IMR-90 (cell line): ENCODE measurements at regions not wholly inside any gene's neighbourhood (a gene's known extent, or its start where the extent isn't known, plus 50 kb on each side); places are given as distances from the start of the nearest gene placed in this dataset.

Experiments used
- ATAC-seq: fragments of 200-7000 bp; cut with Tn5 transposase; 2 replicates; pipeline ENCODE4 v1.9.1; 2020; ENCODE audit warnings: low read depth, mild to moderate bottlenecking, moderate library complexity
- BruUV-seq: library from RNA; stranded (reverse); fragments of 400-500 nt; replicated peaks from 2 replicates; lab custom pipeline; 2021; lab: Mats Ljungman, UMichigan
- CTCF ChIA-PET: fragments of 300-600 bp; formaldehyde crosslinking; extraction: SDS; loops from one replicate; lab custom pipeline; 2021; ENCODE audit warnings: antibody characterized with exemption; lab: Yijun Ruan, JAX
- POLR2A ChIA-PET: fragments of 300-600 bp; sonication (Branson Sonifier 250); formaldehyde crosslinking; loops from one replicate; lab custom pipeline; 2022; ENCODE audit warnings: antibody characterized with exemption; ENCODE audit not compliant: unreplicated experiment; lab: Charles Lee
- DNase-seq: peaks from one replicate; pipeline ENCODE4 v3.0.0; 2013
- H2AFZ ChIP-seq: replicated peaks from 2 replicates; pipeline ENCODE3; 2013; ENCODE audit warnings: low read length, mild to moderate bottlenecking; ENCODE audit not compliant: poor library complexity
- H2AK5ac ChIP-seq: 2 replicates; pipeline ENCODE4 v1.6.1; 2013; ENCODE audit warnings: low read depth, low read length, inconsistent platforms
- H2AK9ac ChIP-seq: replicated peaks from 2 replicates; pipeline ENCODE3; 2013; ENCODE audit warnings: mild to moderate bottlenecking, low read depth, low read length, moderate library complexity; ENCODE audit not compliant: poor library complexity
- H2BK120ac ChIP-seq: 2 replicates; pipeline ENCODE4 v1.6.1; 2013; ENCODE audit warnings: low read depth, low read length, inconsistent platforms
- H2BK15ac ChIP-seq: 3 replicates; pipeline ENCODE4 v1.6.1; 2013; ENCODE audit warnings: low read depth, low read length, inconsistent platforms
- H2BK20ac ChIP-seq: 2 replicates; pipeline ENCODE4 v1.6.1; 2013; ENCODE audit warnings: low read depth, mild to moderate bottlenecking, inconsistent platforms, low read length, moderate library complexity
- H2BK5ac ChIP-seq: 2 replicates; pipeline ENCODE4 v1.6.1; 2013; ENCODE audit warnings: mild to moderate bottlenecking, low read depth, low read length, inconsistent platforms; ENCODE audit not compliant: poor library complexity, severe bottlenecking
- H3K14ac ChIP-seq: replicated peaks from 2 replicates; pipeline ENCODE4 v1.6.1; 2013; ENCODE audit warnings: low read depth, low read length, inconsistent platforms
- H3K18ac ChIP-seq: 2 replicates; pipeline ENCODE4 v1.6.1; 2013; ENCODE audit warnings: low read depth, low read length, control low read depth
- H3K23ac ChIP-seq: 2 replicates; pipeline ENCODE4 v1.6.1; 2013; ENCODE audit warnings: low read depth, low read length, inconsistent platforms
- H3K27ac ChIP-seq: 2 replicates; pipeline ENCODE4 v1.5.1; 2013; ENCODE audit warnings: mild to moderate bottlenecking, control low read depth, low read length; ENCODE audit not compliant: insufficient read depth
- H3K27me3 ChIP-seq: 2 replicates; pipeline ENCODE4 v1.6.1; 2013; ENCODE audit warnings: low read length; ENCODE audit not compliant: control insufficient read depth, insufficient read depth
- H3K36me3 ChIP-seq: 2 replicates; pipeline ENCODE4 v1.6.1; 2013; ENCODE audit warnings: low read length, mixed read lengths; ENCODE audit not compliant: control insufficient read depth, insufficient read depth
- H3K4ac ChIP-seq: 2 replicates; pipeline ENCODE4 v1.6.1; 2013; ENCODE audit warnings: low read depth, low read length, inconsistent platforms
- H3K4me1 ChIP-seq: 2 replicates; pipeline ENCODE4 v1.6.1; 2013; ENCODE audit warnings: low read length, mixed read lengths; ENCODE audit not compliant: control insufficient read depth, insufficient read depth
- H3K4me2 ChIP-seq: 2 replicates; pipeline ENCODE4 v1.6.1; 2013; ENCODE audit warnings: low read depth, mild to moderate bottlenecking, control low read depth, low read length, moderate library complexity
- H3K4me3 ChIP-seq: 2 replicates; pipeline ENCODE4 v1.5.1; 2013; ENCODE audit warnings: low read depth, mild to moderate bottlenecking, control low read depth, low read length, moderate library complexity; ENCODE audit not compliant: insufficient read depth
- H3K56ac ChIP-seq: 2 replicates; pipeline ENCODE4 v1.6.1; 2013; ENCODE audit warnings: low read length, inconsistent platforms; ENCODE audit not compliant: insufficient read depth; ENCODE audit errors: extremely low read depth
- H3K79me1 ChIP-seq, 2 experiments: 2 replicates each; pipeline ENCODE4 v1.6.1; 2013; ENCODE audit warnings: low read length in 2 of 2, inconsistent platforms in 1 of 2, low read depth in 1 of 2
- H3K9ac ChIP-seq: 2 replicates; pipeline ENCODE4 v1.6.1; 2013; ENCODE audit warnings: low read depth, low read length, control low read depth
- H3K9me1 ChIP-seq: 2 replicates; pipeline ENCODE4 v1.6.1; 2013; ENCODE audit warnings: low read length, inconsistent platforms; ENCODE audit not compliant: insufficient read depth
- H3K9me3 ChIP-seq: 2 replicates; pipeline ENCODE4 v1.6.1; 2013; ENCODE audit warnings: low read length; ENCODE audit not compliant: control insufficient read depth, insufficient read depth
- H4K20me1 ChIP-seq: 2 replicates; pipeline ENCODE4 v1.6.1; 2013; ENCODE audit warnings: low read length, inconsistent platforms; ENCODE audit not compliant: insufficient read depth
- H4K5ac ChIP-seq: 2 replicates; pipeline ENCODE4 v1.6.1; 2013; ENCODE audit warnings: mild to moderate bottlenecking, low read depth, low read length, control low read depth
- H4K8ac ChIP-seq, 2 experiments: 2 replicates each; pipeline ENCODE4 v1.6.1; 2013; ENCODE audit warnings: low read depth in 2 of 2, low read length in 2 of 2, control low read depth in 1 of 2, inconsistent platforms in 1 of 2
- H4K91ac ChIP-seq: 2 replicates; pipeline ENCODE4 v1.6.1; 2013; ENCODE audit warnings: low read depth, low read length, inconsistent platforms; ENCODE audit not compliant: insufficient read depth
- CEBPB ChIP-seq: IDR thresholded peaks from 2 replicates; pipeline ENCODE4 v1.6.1; 2012; ENCODE audit warnings: low read depth, low read length, improper control_type of control experiment
- CTCF ChIP-seq: conservative IDR thresholded peaks from 2 replicates; pipeline ENCODE4 v1.5.1; 2012; ENCODE audit warnings: mild to moderate bottlenecking, low read depth, low read length, improper control_type of control experiment
- ELK1 ChIP-seq: fragments of 150-350 bp; IDR thresholded peaks from 2 replicates; pipeline ENCODE4 v1.6.1; 2016; ENCODE audit warnings: low read depth, mild to moderate bottlenecking, low read length, moderate library complexity, borderline replicate concordance
- FOS ChIP-seq: fragments of 150-350 bp; IDR thresholded peaks from 2 replicates; pipeline ENCODE4 v1.6.1; 2016; ENCODE audit warnings: low read depth, low read length
- MAFK ChIP-seq: IDR thresholded peaks from 2 replicates; pipeline ENCODE4 v1.6.1; 2012; ENCODE audit warnings: low read depth, low read length, improper control_type of control experiment
- MXI1 ChIP-seq: IDR thresholded peaks from 2 replicates; pipeline ENCODE4 v1.6.1; 2012; ENCODE audit warnings: low read depth, mild to moderate bottlenecking, low read length, moderate library complexity, borderline replicate concordance
- POLR2A ChIP-seq: IDR thresholded peaks from 2 replicates; pipeline ENCODE4 v1.6.1; 2012; ENCODE audit warnings: mild to moderate bottlenecking, low read depth, low read length
- RAD21 ChIP-seq: IDR thresholded peaks from 2 replicates; pipeline ENCODE4 v1.6.1; 2012; ENCODE audit warnings: low read length, improper control_type of control experiment
- WGBS, 2 experiments: methylation state at CpG; one replicate each; pipeline versions ENCODE4 v1.1.5 to v1.1.7; 2013; ENCODE audit warnings: missing lambda C conversion rate in 2 of 2; ENCODE audit not compliant: insufficient read length in 1 of 2; ENCODE audit errors: extremely low coverage in 2 of 2; 5-methylcytosine and 5-hydroxymethylcytosine counted together
- dilution Hi-C: fragments of 300-500 bp; cut with HindIII; formaldehyde crosslinking; loops from one replicate; pipeline ENCODE4 v1.14.3; 2018; ENCODE audit warnings: low sequenced_read_pairs; ENCODE audit not compliant: unreplicated experiment
- in situ Hi-C: fragments of 300-500 bp; cut with MboI; formaldehyde crosslinking; loops from 3 replicates; pipeline ENCODE4 v1.14.3; 2019; ENCODE audit warnings: low sequenced_read_pairs, inconsistent platforms, mixed read lengths
- intact Hi-C: fragments of 100-400 bp; cut with micrococcal nuclease; formaldehyde crosslinking; loops from 2 replicates; pipeline ENCODE4 v1.10.0; 2022

GRCh38 chr3:55191911-55192775 lies 264.3 kb upstream of the LRTM1 start (continued):
- TF ChIP-seq ELK1: no peak

GRCh38 chr3:55190331-55190730 lies 262.5 kb upstream of the LRTM1 start:
- Histone ChIP-seq H2BK5ac (peak overlapping the region; percentile 98), H2BK120ac (peak overlapping the region; percentile 99), H3K9me1 (peaks cover 7% of the 10 kb centered on the region), H3K27ac (peak overlapping the region; percentile 46), H3K4me3 (no peak overlapping the region), H3K23ac (peak overlapping the region; percentile 99), H4K91ac (peak overlapping the region; percentile 95), H3K36me3 (no peaks in the 10 kb centered on the region), H4K8ac (peak overlapping the region; percentile 59 to 85), H4K5ac (peak overlapping the region; percentile 58), H3K4me2 (no peak overlapping the region), H3K79me1 (peaks cover 6 to 14% of the 10 kb centered on the region in 2 experiments; a peak in 3 of 4 replicates), H3K9ac (no peak overlapping the region), H2AK5ac (peak overlapping the region; percentile 99), H3K14ac (peak overlapping the region; percentile 98), H3K4ac (peak overlapping the region; percentile 97), H3K27me3 (no peaks in the 10 kb centered on the region), H2BK15ac (peak overlapping the region; percentile 89; the same call in 2 of the 3 replicates), H3K18ac (peak overlapping the region; percentile 100), H3K9me3 (no peaks in the 10 kb centered on the region), H3K56ac (peak overlapping the region; percentile 73; the same call in 1 of the 2 replicates), H2AFZ (peak overlapping the region; percentile 16), H4K20me1 (no peaks in the 10 kb centered on the region), H3K4me1 (peaks cover 15% of the 10 kb centered on the region), H2BK20ac (peak overlapping the region; percentile 99), H2AK9ac (peak overlapping the region; percentile 56)
- CTCF ChIA-PET: no interaction called here
- WGBS, 2 experiments: no CpG with 5 or more reads among the region's 6 CpGs
- in situ Hi-C loops (no loop called here), dilution Hi-C loops (no loop called here), intact Hi-C loops (loop anchor here (5.0 to 10.0 kb wide), 2 partner anchors 292 to 434 kb away; no protein-coding TSS in a partner anchor)
- DNase-seq: peak; percentile 78
- ATAC-seq: no peak
- TF ChIP-seq RAD21 (no peak), CEBPB (no peak), FOS (no peak), MAFK (no peak), MXI1 (no peak), POLR2A (no peak), CTCF (no peak)
- POLR2A ChIA-PET: no interaction called here
- no TSS peak for BruUV-seq
